Inflammatory macrophage treated with lipopolysaccharide for 1 hour (primary cell): ENCODE measurements at regions not wholly inside any gene's neighbourhood (a gene's known extent, or its start where the extent isn't known, plus 50 kb on each side); places are given as distances from the start of the nearest gene placed in this dataset.

Source experiments
- DNase-seq, 2 donors: peaks; one replicate each; pipeline ENCODE4 v3.0.0-alpha.2; 2020 to 2022

DNA sequence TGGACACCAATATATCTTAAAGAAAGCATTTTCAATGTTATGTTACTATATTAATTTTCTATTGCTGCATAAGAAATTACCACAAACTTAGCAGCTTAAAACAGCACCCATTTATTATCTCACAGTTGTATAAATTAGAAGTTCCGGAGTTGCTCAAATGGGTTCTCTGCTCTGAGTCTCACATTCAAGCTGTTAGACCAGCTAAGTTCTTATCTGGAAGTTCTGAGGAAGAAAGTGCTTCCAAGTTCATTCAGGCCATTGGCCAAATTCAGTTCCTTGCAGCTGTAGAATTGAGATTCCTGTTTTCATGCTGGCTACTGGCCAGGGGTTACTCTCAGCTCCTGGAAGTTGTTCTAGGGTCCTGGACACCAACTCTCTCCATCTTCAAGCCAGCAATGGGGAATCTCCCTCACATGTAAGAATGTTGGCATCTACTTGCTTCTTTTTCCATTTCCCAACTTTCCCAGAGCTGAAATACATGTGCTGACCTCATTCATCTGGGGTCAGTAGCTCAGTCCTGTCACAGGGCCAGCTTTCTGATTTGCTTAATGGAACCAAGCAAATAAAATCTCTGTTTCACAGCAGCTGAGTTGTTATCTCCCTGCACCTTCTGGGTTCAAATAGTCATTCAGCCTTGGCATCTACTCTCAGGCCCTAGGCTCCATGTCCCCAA lies 99.6 kb upstream of the INTU start:
- no peak for DNase-seq

DNA sequence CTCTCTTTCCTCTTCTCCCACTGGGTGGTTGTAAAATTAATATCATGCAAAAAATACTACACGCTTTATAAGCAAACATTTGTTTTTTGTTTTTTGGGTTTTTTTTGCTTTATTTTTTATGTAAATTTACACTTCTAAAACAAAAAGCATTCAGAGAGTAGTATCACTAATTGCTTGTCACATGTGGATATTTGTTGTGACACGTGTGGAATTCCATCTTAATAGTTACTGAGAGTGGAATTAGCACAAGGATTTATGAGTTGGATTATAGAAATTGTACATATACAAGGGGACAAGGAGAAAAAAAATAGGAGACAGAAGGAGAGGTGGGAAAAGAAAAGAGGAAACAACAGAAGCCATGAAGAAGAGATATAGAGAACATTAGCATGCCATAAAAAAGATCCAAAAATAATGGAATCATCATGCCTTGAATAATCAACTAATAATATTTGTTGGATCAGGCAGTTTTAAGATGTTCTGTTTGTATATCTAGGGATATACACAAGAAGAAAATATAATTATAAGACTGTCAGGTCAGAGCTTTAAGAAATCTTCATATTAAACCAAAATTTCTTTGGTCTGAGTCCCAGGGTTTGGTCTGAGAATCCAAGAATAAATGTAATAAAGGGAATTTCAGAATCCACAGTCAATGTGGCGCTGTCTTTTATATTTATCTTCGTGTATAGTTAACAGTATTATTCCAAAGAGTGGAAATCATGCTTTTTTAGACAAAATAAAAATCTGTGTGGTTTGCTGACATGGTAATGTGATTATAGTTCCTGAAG lies 98.5 kb upstream of the INTU start:
- no peak for DNase-seq

GRCh38 chr4:127538016-127538415 lies 94.7 kb upstream of the INTU start:
- DNase-seq = no peak

- DNase-seq = no peak
These were observed 92.2 kb upstream of the INTU start for GRCh38 chr4:127540497-127541025.

DNA sequence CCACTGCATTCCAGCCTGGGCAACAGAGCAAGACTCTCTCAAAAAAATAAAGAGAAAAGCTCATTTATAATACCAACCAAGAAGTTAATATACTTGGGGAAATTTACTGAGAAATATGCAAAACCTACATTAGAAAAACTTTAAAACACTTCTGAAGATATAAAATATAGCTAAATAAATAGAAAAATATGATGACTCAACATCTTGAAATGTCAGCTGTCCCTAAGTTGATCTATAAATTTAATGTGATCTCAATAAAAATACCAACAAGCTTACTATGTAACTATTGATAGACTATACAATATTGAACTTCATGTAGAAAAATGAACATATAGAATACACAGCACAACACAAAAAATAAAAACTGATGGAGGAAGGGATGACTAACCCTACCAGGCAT lies 87.5 kb upstream of the INTU start:
- no peak for DNase-seq

- no peak for DNase-seq
These were observed 83.5 kb upstream of the INTU start for GRCh38 chr4:127548990-127549925.

GRCh38 chr4:127555106-127555505 lies 77.7 kb upstream of the INTU start:
- DNase-seq = no peak

GRCh38 chr4:127558088-127558487 lies 74.7 kb upstream of the INTU start:
- DNase-seq = no peak

DNA sequence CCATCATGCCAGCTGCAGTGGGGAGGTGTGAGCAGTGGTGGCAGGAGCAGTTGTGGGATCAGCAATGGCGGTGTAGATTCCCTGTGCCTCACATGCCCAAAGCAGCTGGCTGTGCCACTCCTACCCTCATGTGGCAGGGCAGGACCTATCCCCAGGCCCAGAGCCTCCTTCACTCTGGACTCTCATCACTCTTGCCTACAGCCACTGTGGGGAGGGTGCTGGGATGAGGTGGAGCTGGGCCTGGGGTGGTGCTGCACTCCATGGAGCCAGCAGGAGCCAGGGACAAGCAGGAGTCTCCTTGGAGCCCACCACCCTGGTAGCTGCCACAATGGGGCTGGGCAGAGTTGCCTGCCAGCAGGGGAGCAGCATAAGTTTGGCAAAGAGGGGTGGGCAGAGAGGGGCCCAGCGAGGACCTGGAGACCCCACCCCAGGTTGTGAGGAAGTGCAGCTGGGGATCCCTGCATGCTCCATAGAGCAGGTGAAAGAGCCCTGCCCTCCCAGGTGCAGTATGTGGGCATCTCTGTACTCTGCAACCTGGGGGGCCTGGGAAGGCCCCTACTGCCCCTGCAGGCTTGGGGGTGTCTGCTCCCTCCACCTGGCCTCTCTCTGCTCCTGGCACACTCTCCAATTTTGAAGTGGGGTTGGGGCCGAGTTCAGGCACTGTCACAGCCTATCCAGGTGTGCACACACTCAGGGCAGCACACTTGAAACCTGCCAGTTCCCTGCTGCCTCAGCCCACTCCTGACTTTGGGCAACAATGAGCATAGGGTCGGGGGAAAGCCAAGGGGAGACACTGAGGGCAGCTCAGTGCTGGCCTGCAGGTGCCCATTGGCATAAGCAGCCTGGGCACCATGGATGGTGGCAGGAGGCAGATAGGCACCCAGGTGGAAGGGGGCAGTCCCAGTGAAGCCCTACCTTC lies 74.0 kb upstream of the INTU start:
- no peak for DNase-seq

GRCh38 chr4:127559981-127560380 lies 72.8 kb upstream of the INTU start:
- DNase-seq = no peak

GRCh38 chr4:127560755-127561154 lies 72.0 kb upstream of the INTU start:
- no peak for DNase-seq

DNA sequence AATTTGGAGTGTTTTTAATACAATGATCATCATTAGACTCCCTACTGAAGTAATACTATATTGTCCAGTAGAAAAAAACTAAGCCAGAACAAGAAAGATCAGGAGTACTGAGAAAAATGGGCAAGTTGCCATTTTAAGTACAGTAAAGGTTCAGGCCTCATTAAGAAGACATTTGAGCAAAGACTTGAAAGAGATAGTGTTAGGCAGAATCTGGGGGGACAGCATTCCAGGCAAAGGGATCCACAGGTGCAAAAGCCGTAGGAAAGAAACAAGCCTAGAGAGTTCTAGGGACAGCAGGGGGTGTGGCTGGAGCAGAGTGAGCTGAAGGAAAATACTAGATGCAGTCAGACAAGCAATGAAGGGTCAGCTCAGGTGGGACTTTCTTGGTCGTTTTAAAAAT lies 58.1 kb upstream of the INTU start:
- DNase-seq = no peak

GRCh38 chr4:127575888-127576287 lies 56.9 kb upstream of the INTU start:
- DNase-seq = no peak

DNA sequence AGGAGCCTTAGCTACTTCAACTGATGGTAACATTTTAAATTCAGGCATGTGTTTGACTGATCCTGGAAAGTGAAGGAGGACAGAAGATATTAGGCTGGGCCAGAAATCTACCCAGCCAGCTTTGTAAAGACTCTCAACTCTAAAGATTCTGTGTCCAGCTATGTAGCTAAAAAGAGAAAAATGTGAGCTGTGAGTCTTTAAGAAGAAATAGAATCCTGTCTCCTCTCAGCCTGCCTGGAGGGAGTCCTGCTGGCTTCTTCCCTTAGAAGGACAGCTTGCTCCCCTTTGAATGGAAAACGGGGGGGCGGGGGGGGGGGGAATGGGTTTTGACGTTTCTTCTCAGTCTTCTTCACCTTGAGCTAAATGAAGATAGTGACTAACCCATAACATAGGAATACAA lies 54.3 kb upstream of the INTU start:
- no peak for DNase-seq

DNA sequence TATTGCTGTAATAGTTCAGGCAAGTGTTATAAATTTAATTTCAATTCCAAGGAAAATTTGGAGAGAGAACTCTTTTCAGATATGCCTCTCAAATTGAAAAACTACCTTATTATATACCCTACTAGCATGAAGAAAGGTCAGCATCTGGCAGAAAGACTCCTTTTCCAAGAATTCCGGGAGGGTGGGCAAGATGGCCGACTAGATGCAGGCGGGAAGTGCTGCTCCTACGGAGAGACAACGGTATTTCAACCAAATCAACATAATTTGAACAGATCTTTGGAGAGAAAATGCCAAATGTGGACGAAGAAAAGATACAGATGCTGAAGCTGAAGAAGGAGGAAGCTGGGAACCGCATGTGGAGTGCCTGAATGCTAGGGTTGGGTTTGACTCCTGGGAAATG lies 53.8 kb upstream of the INTU start:
- DNase-seq = no peak

DNA sequence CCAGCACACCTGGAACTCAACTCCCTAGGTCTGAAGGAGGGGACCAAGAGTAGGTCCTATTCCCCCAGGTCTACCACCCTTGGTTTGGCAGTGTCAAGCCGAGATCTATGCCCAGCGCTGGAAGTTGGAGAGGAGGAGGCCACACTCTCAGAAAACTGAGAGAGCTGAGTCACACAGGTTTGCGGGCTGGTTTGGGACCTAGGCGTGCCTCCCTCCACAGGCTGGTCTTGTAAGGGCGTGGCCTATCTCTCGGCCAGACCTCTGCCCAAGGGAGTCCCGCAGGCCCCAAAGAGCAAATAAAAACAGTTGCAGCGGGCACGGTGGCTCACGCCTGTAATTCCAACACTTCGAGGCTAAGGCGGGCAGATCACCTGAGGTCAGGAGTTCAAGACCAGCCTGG lies 52.9 kb upstream of the INTU start:
- DNase-seq = no peak

- DNase-seq = peak; percentile 57 to 76
These were observed 52.5 kb upstream of the INTU start for GRCh38 chr4:127580300-127580699.

DNA sequence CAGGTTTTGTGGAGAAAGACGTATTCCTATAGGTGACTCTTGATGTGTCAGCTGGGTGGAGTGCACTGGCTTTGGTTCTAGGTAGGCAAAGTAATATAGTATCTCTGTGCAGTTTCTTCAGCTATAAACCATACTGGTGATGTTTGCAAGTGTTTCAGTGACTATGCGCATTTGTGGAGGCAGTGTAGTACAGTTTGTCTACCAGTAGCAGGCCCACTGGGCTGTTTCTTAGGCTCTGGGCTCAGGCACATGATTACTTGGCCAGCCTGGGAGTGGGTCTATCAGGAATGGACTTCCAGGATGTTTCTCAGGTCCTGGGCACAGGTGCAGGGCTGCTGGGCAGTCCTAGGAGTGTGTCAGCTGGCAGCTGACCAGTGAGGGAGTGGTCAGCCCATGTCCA lies 51.9 kb upstream of the INTU start:
- no peak for DNase-seq
